Kidney (tissue), 13 donors: ENCODE measurements at regions not wholly inside any gene's neighbourhood (a gene's known extent, or its start where the extent isn't known, plus 50 kb on each side); places are given as distances from the start of the nearest gene placed in this dataset.
"Not testable (repeated sequence)": the region's sequence is repeated elsewhere in the genome, so short reads cannot be mapped to it uniquely, and the experiment has no call there.

Source experiments
- DNase-seq, 5 donors: peaks; one replicate each; pipeline ENCODE4 v3.0.0-alpha.2; 2013 to 2020
- FAIRE-seq: peaks from 2 replicates; lab custom pipeline; 2012; peaks lifted over from hg19 to GRCh38; lab: Jason Lieb, UNC
- H3K27ac ChIP-seq, 2 donors: one replicate each; pipeline ENCODE4 v1.7.0; 2013; ENCODE audit warnings: low read depth in 2 of 2, low read length in 2 of 2, inconsistent platforms in 1 of 2
- H3K27me3 ChIP-seq: one replicate; pipeline ENCODE4 v1.7.1; 2013; ENCODE audit warnings: low read length, inconsistent platforms; ENCODE audit not compliant: control insufficient read depth, insufficient read depth
- H3K36me3 ChIP-seq, 3 donors: one replicate each; pipeline versions ENCODE4 v1.7.0 to v1.7.1; 2013; ENCODE audit warnings: low read length in 3 of 3, control low read depth in 1 of 3, inconsistent platforms in 1 of 3; ENCODE audit not compliant: insufficient read depth in 3 of 3, control insufficient read depth in 2 of 3
- H3K4me1 ChIP-seq, 3 donors: one replicate each; pipeline versions ENCODE4 v1.7.0 to v1.7.1; 2013; ENCODE audit warnings: low read length in 3 of 3, inconsistent platforms in 1 of 3, low read depth in 1 of 3; ENCODE audit not compliant: control insufficient read depth in 2 of 3, insufficient read depth in 2 of 3
- H3K4me3 ChIP-seq, 3 donors: one replicate each; pipeline versions ENCODE4 v1.7.0 to v1.8.1; 2013; ENCODE audit warnings: low read length in 3 of 3, control low read depth in 1 of 3, inconsistent platforms in 1 of 3
- H3K9ac ChIP-seq, 3 donors: one replicate each; pipeline versions ENCODE4 v1.7.0 to v1.7.1; 2013; ENCODE audit warnings: low read length in 3 of 3, control low read depth in 1 of 3, inconsistent platforms in 1 of 3
- H3K9me3 ChIP-seq, 3 donors: one replicate each; pipeline versions ENCODE4 v1.7.0 to v1.7.1; 2013; ENCODE audit warnings: low read length in 3 of 3, control low read depth in 1 of 3, inconsistent platforms in 1 of 3; ENCODE audit not compliant: control insufficient read depth in 2 of 3, insufficient read depth in 1 of 3
- CTCF ChIP-seq: IDR thresholded peaks from 3 replicates; pipeline ENCODE4 v1.5.1; 2012; ENCODE audit warnings: mild to moderate bottlenecking, moderate library complexity, borderline replicate concordance; ENCODE audit not compliant: insufficient read depth; ENCODE audit errors: extremely low read depth
- intact Hi-C: fragments of 100-400 bp; cut with DNase I; formaldehyde crosslinking; loops from one replicate; pipeline ENCODE4 v1.11.1; 2022
- donor health status: control.
- donor health status: control.
- donor health status: control.
- donor health status: control.
- donor health status: control.
- donor health status: DM: yes; HTN: yes; CAD: no.
- donor health status: Normal renal cell carcinoma (clear cell type).

GRCh38 chr9:31210978-31211570, 1173.4 kb upstream of the ACO1 start:
- TF ChIP-seq CTCF: no peak
- Histone ChIP-seq H3K27me3 (no peaks in the 10 kb centered on the region), H3K9ac (no peak overlapping the region), H3K9me3 (no peaks in the 10 kb centered on the region), H3K4me1 (no peaks in the 10 kb centered on the region), H3K4me3 (no peak overlapping the region), H3K36me3 (no peaks in the 10 kb centered on the region), H3K27ac (no peak overlapping the region)
- DNase-seq (peak in 2 of 5 donors; percentile 9 to 57), FAIRE-seq (no peak)
- intact Hi-C loops: no loop called here

GRCh38 chr9:31229976-31230375, 1154.5 kb upstream of the ACO1 start:
- H3K9me3 ChIP-seq, H3K27ac ChIP-seq, H3K9ac ChIP-seq, intact Hi-C loops, H3K27me3 ChIP-seq, H3K4me1 ChIP-seq, FAIRE-seq, DNase-seq, H3K36me3 ChIP-seq, H3K4me3 ChIP-seq: not testable (repeated sequence)

GRCh38 chr9:31232485-31232884, 1152.0 kb upstream of the ACO1 start:
- intact Hi-C loops: no loop called here
- no peak for FAIRE-seq
- TF ChIP-seq CTCF: no peak
- Histone ChIP-seq H3K9me3 (peaks cover 0 to 2% (median 0%) of the 10 kb centered on the region in 3 donors), H3K4me3 (no peak overlapping the region), H3K9ac (no peak overlapping the region), H3K27me3 (no peaks in the 10 kb centered on the region), H3K4me1 (no peaks in the 10 kb centered on the region), H3K27ac (no peak overlapping the region), H3K36me3 (no peaks in the 10 kb centered on the region)
- peak in 1 of 5 donors; percentile 8 for DNase-seq

- FAIRE-seq (no peak), DNase-seq (no peak)
- Histone ChIP-seq H3K36me3 (no peaks in the 10 kb centered on the region), H3K27ac (no peak overlapping the region), H3K4me1 (no peaks in the 10 kb centered on the region), H3K9me3 (peaks cover 0 to 2% (median 0%) of the 10 kb centered on the region in 3 donors), H3K9ac (no peak overlapping the region), H3K4me3 (no peak overlapping the region), H3K27me3 (no peaks in the 10 kb centered on the region)
- no peak for TF ChIP-seq CTCF
- intact Hi-C loops: no loop called here
Measured at GRCh38 chr9:31236344-31236743, 1148.1 kb upstream of the ACO1 start.
